Body of pancreas (tissue), 4 donors: ENCODE measurements at regions not wholly inside any gene's neighbourhood (a gene's known extent, or its start where the extent isn't known, plus 50 kb on each side); places are given as distances from the start of the nearest gene placed in this dataset.

Source experiments
- POLR2A ChIP-seq, 3 donors: fragments of 450-650 bp; IDR thresholded peaks; one replicate each; pipeline ENCODE4 v1.6.1; 2016; ENCODE audit warnings: antibody characterized with exemption in 3 of 3, mild to moderate bottlenecking in 2 of 3
- TF ChIP-seq, protein P1 (sequence below), 7 experiments: fragments of 450-650 bp in 4 of 7; fragments of 200-600 bp in 3 of 7; sonication (generic) in 3 of 7; IDR thresholded peaks; one replicate each; pipeline ENCODE4 v1.5.1; 2016 to 2019; ENCODE audit warnings: antibody characterized with exemption in 7 of 7

- TF ChIP-seq, protein P1, sequence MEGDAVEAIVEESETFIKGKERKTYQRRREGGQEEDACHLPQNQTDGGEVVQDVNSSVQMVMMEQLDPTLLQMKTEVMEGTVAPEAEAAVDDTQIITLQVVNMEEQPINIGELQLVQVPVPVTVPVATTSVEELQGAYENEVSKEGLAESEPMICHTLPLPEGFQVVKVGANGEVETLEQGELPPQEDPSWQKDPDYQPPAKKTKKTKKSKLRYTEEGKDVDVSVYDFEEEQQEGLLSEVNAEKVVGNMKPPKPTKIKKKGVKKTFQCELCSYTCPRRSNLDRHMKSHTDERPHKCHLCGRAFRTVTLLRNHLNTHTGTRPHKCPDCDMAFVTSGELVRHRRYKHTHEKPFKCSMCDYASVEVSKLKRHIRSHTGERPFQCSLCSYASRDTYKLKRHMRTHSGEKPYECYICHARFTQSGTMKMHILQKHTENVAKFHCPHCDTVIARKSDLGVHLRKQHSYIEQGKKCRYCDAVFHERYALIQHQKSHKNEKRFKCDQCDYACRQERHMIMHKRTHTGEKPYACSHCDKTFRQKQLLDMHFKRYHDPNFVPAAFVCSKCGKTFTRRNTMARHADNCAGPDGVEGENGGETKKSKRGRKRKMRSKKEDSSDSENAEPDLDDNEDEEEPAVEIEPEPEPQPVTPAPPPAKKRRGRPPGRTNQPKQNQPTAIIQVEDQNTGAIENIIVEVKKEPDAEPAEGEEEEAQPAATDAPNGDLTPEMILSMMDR (IDR thresholded peaks at IDR 0.05), result no peak
- no peak for TF ChIP-seq POLR2A (IDR thresholded peaks at IDR 0.05)
Measured at GRCh38 chr16:7775072-7775488, 442.4 kb downstream of the RBFOX1 start.
